HG03159 (cell line): ENCODE measurements at regions not wholly inside any gene's neighbourhood (a gene's known extent, or its start where the extent isn't known, plus 50 kb on each side); places are given as distances from the start of the nearest gene placed in this dataset.

ENCODE experiments used
- ATAC-seq: cut with Tn5 transposase; IDR thresholded peaks from one replicate; pipeline ENCODE4 v1.9.1; 2021; ENCODE audit warnings: mild to moderate bottlenecking, moderate library complexity; ENCODE audit not compliant: unreplicated experiment

- ATAC-seq, result no peak
Measured at GRCh38 chr10:33566426-33566825, 232.0 kb upstream of the NRP1 start.

- no peak for ATAC-seq
Measured at GRCh38 chr10:33566001-33566400, 231.5 kb upstream of the NRP1 start.

- ATAC-seq, result no peak
Measured at GRCh38 chr10:33565231-33565630, 230.8 kb upstream of the NRP1 start.

- no peak for ATAC-seq
Measured at GRCh38 chr10:33559105-33559504, 224.6 kb upstream of the NRP1 start.

GRCh38 chr10:33557313-33557712 is 222.8 kb upstream of the NRP1 start:
- ATAC-seq, result no peak

GRCh38 chr10:33556620-33557019 is 222.2 kb upstream of the NRP1 start:
- no peak for ATAC-seq

- ATAC-seq, result no peak
Measured at GRCh38 chr10:33556103-33556502, 221.6 kb upstream of the NRP1 start.

- ATAC-seq, result no peak
Measured at GRCh38 chr10:33553748-33554571, 219.5 kb upstream of the NRP1 start.

GRCh38 chr10:33552290-33552689 is 217.8 kb upstream of the NRP1 start:
- ATAC-seq, result no peak

- no peak for ATAC-seq
Measured at GRCh38 chr10:33550811-33551210, 216.3 kb upstream of the NRP1 start.

GRCh38 chr10:33547976-33548375 is 213.5 kb upstream of the NRP1 start:
- ATAC-seq, result no peak

- ATAC-seq, result no peak
Measured at GRCh38 chr10:33546031-33546430, 211.6 kb upstream of the NRP1 start.

GRCh38 chr10:33542752-33543505 is 208.5 kb upstream of the NRP1 start:
- no peak for ATAC-seq

- ATAC-seq, result no peak
Measured at GRCh38 chr10:33539116-33539515, 204.6 kb upstream of the NRP1 start.

- ATAC-seq, result no peak
Measured at GRCh38 chr10:33537066-33537465, 202.6 kb upstream of the NRP1 start.

GRCh38 chr10:33536508-33536907 is 202.0 kb upstream of the NRP1 start:
- ATAC-seq, result no peak

- no peak for ATAC-seq
Measured at GRCh38 chr10:33535866-33536265, 201.4 kb upstream of the NRP1 start.

- ATAC-seq, result no peak
Measured at GRCh38 chr10:33534416-33534815, 199.9 kb upstream of the NRP1 start.

GRCh38 chr10:33533612-33534011 is 199.1 kb upstream of the NRP1 start:
- ATAC-seq, result no peak

GRCh38 chr10:33532901-33533300 is 198.4 kb upstream of the NRP1 start:
- ATAC-seq, result no peak

GRCh38 chr10:33529234-33529633 is 194.8 kb upstream of the NRP1 start:
- no peak for ATAC-seq

- ATAC-seq, result no peak
Measured at GRCh38 chr10:33524966-33525365, 190.5 kb upstream of the NRP1 start.
